ENCODE measurements at regions not wholly inside any gene's neighbourhood (a gene's known extent, or its start where the extent isn't known, plus 50 kb on each side); places are given as distances from the start of the nearest gene placed in this dataset.

- H3K27me3 Mint-ChIP-seq, result no peaks in the 10 kb centered on the region
- DNase-seq (no peak), ATAC-seq (ENCODE audit: low read depth) (no peak)
- no peak overlapping the region for H3K27ac Mint-ChIP-seq
- TF ChIP-seq, protein P1, sequence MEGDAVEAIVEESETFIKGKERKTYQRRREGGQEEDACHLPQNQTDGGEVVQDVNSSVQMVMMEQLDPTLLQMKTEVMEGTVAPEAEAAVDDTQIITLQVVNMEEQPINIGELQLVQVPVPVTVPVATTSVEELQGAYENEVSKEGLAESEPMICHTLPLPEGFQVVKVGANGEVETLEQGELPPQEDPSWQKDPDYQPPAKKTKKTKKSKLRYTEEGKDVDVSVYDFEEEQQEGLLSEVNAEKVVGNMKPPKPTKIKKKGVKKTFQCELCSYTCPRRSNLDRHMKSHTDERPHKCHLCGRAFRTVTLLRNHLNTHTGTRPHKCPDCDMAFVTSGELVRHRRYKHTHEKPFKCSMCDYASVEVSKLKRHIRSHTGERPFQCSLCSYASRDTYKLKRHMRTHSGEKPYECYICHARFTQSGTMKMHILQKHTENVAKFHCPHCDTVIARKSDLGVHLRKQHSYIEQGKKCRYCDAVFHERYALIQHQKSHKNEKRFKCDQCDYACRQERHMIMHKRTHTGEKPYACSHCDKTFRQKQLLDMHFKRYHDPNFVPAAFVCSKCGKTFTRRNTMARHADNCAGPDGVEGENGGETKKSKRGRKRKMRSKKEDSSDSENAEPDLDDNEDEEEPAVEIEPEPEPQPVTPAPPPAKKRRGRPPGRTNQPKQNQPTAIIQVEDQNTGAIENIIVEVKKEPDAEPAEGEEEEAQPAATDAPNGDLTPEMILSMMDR (IDR thresholded peaks at IDR 0.05), result no peak
- no peak overlapping the region for H3K4me3 Mint-ChIP-seq
- no peaks in the 10 kb centered on the region for H3K9me3 Mint-ChIP-seq
- POLR2A ChIA-PET, result no interaction called here
- intact Hi-C loops (cut with micrococcal nuclease), result no loop called here
- CTCF ChIA-PET, result no interaction called here
- no peaks in the 10 kb centered on the region for H3K36me3 Mint-ChIP-seq (ENCODE audit: low read depth)
- H3K4me1 Mint-ChIP-seq, result no peaks in the 10 kb centered on the region
Observed at GRCh38 chr2:238706673-238707072, 141.2 kb upstream of the TWIST2 start.

- no peaks in the 10 kb centered on the region for H3K27me3 Mint-ChIP-seq
- intact Hi-C loops (cut with micrococcal nuclease), result no loop called here
- no peak for DNase-seq
- no peaks in the 10 kb centered on the region for H3K36me3 Mint-ChIP-seq (ENCODE audit: low read depth)
- H3K4me1 Mint-ChIP-seq, result no peaks in the 10 kb centered on the region
- no peak for ATAC-seq (ENCODE audit: low read depth)
- no peak overlapping the region for H3K4me3 Mint-ChIP-seq
- no peaks in the 10 kb centered on the region for H3K9me3 Mint-ChIP-seq
- no peak overlapping the region for H3K27ac Mint-ChIP-seq
- ChIA-PET POLR2A (no interaction called here), CTCF (no interaction called here)
- TF ChIP-seq, protein P1 (IDR thresholded peaks at IDR 0.05), result no peak
Observed at GRCh38 chr2:238709325-238710025, 138.4 kb upstream of the TWIST2 start.

DNA sequence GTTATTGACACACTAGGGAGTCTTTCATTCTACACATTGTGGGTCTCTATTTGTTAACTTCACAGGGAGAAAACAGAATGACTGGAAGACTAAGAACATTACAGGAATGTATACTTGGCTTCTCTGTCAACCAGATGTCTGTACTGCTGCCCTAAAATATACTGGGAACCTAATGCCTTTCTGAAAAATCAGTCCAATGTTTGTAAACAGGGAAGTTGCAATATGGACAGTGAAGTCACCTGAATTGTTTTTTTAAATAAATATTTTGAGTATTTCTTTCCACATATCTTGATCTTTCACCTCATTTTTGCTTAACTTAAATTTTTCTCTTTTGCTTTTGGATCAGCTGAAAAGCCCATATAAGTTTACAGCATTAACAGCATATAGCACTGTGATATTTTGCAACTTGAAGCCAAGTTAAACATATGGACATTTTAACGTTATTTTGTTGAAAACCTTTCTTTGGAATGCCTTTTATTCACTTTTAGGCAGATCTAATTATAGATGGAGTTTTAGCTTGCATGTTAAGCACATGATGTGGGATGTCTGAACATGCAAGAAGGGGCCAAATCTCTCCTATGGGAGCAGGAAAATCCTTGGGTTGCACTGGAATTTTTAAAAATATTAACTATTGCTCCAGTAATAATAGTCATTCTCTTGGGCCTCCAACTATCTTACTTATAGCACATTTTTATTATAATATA lies 137.7 kb upstream of the TWIST2 start:
- Mint-ChIP-seq H3K9me3 (no peaks in the 10 kb centered on the region), H3K27me3 (no peaks in the 10 kb centered on the region), H3K4me1 (no peaks in the 10 kb centered on the region), H3K27ac (no peak overlapping the region), H3K36me3 (ENCODE audit: low read depth) (no peaks in the 10 kb centered on the region), H3K4me3 (no peak overlapping the region)
- ChIA-PET CTCF (no interaction called here), POLR2A (no interaction called here)
- ATAC-seq (ENCODE audit: low read depth) (no peak), DNase-seq (no peak)
- intact Hi-C loops (cut with micrococcal nuclease), result no loop called here
- TF ChIP-seq, protein P1 (IDR thresholded peaks at IDR 0.05), result no peak

- H3K27me3 Mint-ChIP-seq, result peaks cover 1% of the 10 kb centered on the region
- no peaks in the 10 kb centered on the region for H3K36me3 Mint-ChIP-seq (ENCODE audit: low read depth)
- POLR2A ChIA-PET, result interaction anchor here (0.7 kb wide), 1 partner anchor 567 kb away, joined by 5 read pairs; no protein-coding TSS in a partner anchor
- DNase-seq (no peak), ATAC-seq (ENCODE audit: low read depth) (no peak)
- no peak overlapping the region for H3K27ac Mint-ChIP-seq
- TF ChIP-seq, protein P1 (IDR thresholded peaks at IDR 0.05), result no peak
- intact Hi-C loops (cut with micrococcal nuclease), result no loop called here
- no peaks in the 10 kb centered on the region for H3K9me3 Mint-ChIP-seq
- H3K4me3 Mint-ChIP-seq, result no peak overlapping the region
- CTCF ChIA-PET, result no interaction called here
- no peaks in the 10 kb centered on the region for H3K4me1 Mint-ChIP-seq
Observed at GRCh38 chr2:238710787-238711186, 137.1 kb upstream of the TWIST2 start.

DNA sequence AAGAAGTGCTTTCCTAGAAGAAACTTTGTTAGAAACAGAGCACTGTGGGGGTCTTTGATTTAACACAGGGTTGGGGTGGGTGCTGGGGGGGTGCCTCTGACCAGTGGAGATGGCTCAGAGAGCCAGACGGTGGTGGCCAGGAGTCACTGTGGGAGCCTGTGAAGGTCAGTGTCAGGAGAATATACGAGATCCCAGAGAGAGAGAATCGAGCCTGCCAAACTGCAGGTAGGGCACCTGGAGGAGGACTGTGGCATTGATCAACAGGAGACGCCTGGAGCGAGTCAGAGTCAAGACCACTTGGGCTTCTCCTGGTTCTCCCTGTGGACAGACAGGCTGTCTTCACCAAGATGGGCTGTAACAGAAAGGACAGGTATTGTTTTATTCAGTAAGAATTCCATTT lies 136.5 kb upstream of the TWIST2 start:
- POLR2A ChIA-PET, result interaction anchor here (0.7 kb wide), 1 partner anchor 566 kb away, joined by 5 read pairs; no protein-coding TSS in a partner anchor
- H3K4me1 Mint-ChIP-seq, result no peaks in the 10 kb centered on the region
- H3K27me3 Mint-ChIP-seq, result peaks cover 6% of the 10 kb centered on the region
- DNase-seq, result no peak
- TF ChIP-seq, protein P1 (IDR thresholded peaks at IDR 0.05), result no peak
- H3K36me3 Mint-ChIP-seq (ENCODE audit: low read depth), result no peaks in the 10 kb centered on the region
- H3K9me3 Mint-ChIP-seq, result no peaks in the 10 kb centered on the region
- CTCF ChIA-PET, result no interaction called here
- no peak overlapping the region for H3K4me3 Mint-ChIP-seq
- H3K27ac Mint-ChIP-seq, result no peak overlapping the region
- ATAC-seq (ENCODE audit: low read depth), result no peak
- intact Hi-C loops (cut with micrococcal nuclease), result no loop called here
